MM.1S (cell line): ENCODE measurements at regions not wholly inside any gene's neighbourhood (a gene's known extent, or its start where the extent isn't known, plus 50 kb on each side); places are given as distances from the start of the nearest gene placed in this dataset.

Experiments used
- EZH2 ChIP-seq: fragments of 300-600 bp; sonication (generic); optimal IDR thresholded peaks from 2 replicates; pipeline ENCODE3; 2017; ENCODE audit warnings: low read depth, mild to moderate bottlenecking, antibody characterized with exemption, low read length, mixed read lengths
- TF ChIP-seq, protein P1 (sequence below): fragments of 300-600 bp; sonication (generic); IDR thresholded peaks from 2 replicates; pipeline ENCODE4 v1.5.1; 2016; ENCODE audit warnings: antibody characterized with exemption, low read length, mixed read lengths

DNA sequence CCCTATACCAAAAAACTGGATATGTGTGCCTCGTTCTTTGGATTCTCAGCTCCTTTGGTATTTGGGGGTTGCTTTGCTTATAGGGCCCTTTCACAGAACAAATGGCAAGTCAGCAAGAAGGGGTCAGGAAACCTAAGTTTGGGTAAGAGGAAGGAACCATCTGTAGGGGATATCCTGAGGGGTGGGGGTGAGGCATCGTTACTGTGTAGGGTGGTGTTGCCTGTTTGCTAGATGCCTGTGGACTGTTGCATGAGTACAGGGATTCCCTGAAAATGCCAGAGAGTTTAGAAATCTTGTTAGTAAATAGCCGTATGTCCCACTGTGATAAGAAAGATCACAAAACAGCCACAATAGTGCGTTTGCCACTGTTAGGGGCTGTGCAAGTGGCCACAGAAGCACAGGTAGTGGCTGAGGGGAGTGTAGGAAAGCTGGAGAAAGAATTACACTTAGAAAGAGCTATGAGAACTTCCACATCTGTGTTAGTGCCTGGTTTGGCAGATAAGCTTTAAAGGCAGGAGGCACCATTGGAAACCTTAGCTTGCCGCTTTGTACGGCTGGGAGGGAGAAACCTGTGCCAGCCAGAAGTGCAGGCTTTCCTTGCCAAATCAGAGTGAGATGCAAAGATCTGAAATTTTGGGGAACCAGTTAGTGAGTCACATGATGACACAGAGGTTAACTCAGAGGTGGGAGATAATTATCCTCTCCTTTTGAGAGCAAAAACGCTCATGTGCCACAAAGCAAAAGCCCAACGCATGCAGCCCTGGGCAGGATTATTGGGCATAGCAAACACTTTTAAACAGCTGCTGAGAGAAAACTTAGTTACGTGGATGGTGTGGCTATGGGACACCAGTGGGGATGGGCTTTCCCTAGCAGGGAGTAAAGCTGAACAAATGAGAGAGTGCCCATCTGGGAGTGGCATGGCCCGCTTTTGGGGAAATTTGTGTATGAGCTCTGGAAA is 343.7 kb downstream of the ARAP2 start:
- TF ChIP-seq, protein P1, sequence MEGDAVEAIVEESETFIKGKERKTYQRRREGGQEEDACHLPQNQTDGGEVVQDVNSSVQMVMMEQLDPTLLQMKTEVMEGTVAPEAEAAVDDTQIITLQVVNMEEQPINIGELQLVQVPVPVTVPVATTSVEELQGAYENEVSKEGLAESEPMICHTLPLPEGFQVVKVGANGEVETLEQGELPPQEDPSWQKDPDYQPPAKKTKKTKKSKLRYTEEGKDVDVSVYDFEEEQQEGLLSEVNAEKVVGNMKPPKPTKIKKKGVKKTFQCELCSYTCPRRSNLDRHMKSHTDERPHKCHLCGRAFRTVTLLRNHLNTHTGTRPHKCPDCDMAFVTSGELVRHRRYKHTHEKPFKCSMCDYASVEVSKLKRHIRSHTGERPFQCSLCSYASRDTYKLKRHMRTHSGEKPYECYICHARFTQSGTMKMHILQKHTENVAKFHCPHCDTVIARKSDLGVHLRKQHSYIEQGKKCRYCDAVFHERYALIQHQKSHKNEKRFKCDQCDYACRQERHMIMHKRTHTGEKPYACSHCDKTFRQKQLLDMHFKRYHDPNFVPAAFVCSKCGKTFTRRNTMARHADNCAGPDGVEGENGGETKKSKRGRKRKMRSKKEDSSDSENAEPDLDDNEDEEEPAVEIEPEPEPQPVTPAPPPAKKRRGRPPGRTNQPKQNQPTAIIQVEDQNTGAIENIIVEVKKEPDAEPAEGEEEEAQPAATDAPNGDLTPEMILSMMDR: no peak
- no peak for TF ChIP-seq EZH2
